ENCODE measurements at regions not wholly inside any gene's neighbourhood (a gene's known extent, or its start where the extent isn't known, plus 50 kb on each side); places are given as distances from the start of the nearest gene placed in this dataset.

DNA sequence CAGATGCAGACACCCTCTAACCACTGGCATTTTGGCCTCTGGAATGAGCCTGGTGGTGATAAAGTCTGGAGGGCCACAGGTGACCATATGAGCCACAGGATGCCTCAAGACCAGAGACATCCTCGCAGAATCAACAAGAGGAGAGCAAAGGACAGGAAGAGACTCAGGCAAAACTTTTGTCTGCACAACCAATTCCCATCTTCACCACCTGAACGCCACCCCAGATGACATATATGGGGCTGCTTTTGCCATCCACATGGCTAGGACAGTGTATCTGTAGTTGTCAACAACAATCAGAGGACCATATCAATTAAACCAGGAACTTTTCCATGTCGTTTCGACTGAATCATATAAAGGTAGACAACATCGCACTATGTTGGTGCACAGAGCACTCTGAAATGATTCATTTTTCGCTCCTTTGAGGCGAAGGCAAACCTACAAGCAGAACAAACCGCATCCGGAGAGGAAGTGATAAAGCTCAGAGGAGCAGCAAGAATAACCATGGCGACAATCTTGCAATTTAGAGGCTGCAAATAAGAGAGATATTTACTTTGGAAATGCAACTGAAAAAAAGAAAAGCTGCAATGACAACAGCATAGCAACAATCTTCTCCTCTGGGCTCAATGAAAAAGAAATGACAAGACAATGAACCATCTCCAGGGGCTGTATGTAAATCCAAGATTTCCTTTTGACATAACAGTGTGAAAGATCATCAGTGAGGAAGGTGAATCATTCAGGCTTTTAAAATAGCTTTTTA is 204.5 kb downstream of the ARL4C start:
- ChIA-PET CTCF (ENCODE audit: unreplicated experiment) (interaction anchor here (0.6 to 1.8 kb wide), 3 partner anchors 66 to 208 kb away, joined by 3 to 4 read pairs (median 3); no protein-coding TSS in a partner anchor), POLR2A (interaction anchor here (0.7 to 6.2 kb wide), 11 partner anchors 11 to 204 kb away, joined by 3 to 60 read pairs (median 6); partner anchors contain the start of gene ARL4C)
- H3K4me2 ChIP-seq (ENCODE audit: low read length) = peak overlapping the region; percentile 72
- peak overlapping the region; percentile 91; the same call in 1 of the 2 replicates for H2AFZ ChIP-seq (ENCODE audit: low read length)
- intact Hi-C loops (cut with micrococcal nuclease; ENCODE audit: unreplicated experiment) = loop anchor here (1.0 kb wide), 3 partner anchors 63 to 191 kb away; no protein-coding TSS in a partner anchor
- peak overlapping the region; percentile 97 for H3K27ac ChIP-seq (ENCODE audit: low read depth, low read length, poor library complexity, severe bottlenecking)
- no peaks in the 10 kb centered on the region for H3K79me2 ChIP-seq (ENCODE audit: insufficient read depth, low read depth, low read length)
- H4K20me1 ChIP-seq (ENCODE audit: insufficient read depth, low read length) = no peaks in the 10 kb centered on the region
- TSS peak; percentile 84 for BruUV-seq (replicated peaks)
- H3K4me1 ChIP-seq (ENCODE audit: insufficient read depth, low read length, poor library complexity, severe bottlenecking) = peaks cover 73% of the 10 kb centered on the region
- no peaks in the 10 kb centered on the region for H3K36me3 ChIP-seq (ENCODE audit: insufficient read depth, low read length)
- no peak for TF ChIP-seq EZH2phosphoT487 (IDR thresholded peaks at IDR 0.05; ENCODE audit: borderline replicate concordance, low read depth, low read length)
- TF ChIP-seq, protein P1, sequence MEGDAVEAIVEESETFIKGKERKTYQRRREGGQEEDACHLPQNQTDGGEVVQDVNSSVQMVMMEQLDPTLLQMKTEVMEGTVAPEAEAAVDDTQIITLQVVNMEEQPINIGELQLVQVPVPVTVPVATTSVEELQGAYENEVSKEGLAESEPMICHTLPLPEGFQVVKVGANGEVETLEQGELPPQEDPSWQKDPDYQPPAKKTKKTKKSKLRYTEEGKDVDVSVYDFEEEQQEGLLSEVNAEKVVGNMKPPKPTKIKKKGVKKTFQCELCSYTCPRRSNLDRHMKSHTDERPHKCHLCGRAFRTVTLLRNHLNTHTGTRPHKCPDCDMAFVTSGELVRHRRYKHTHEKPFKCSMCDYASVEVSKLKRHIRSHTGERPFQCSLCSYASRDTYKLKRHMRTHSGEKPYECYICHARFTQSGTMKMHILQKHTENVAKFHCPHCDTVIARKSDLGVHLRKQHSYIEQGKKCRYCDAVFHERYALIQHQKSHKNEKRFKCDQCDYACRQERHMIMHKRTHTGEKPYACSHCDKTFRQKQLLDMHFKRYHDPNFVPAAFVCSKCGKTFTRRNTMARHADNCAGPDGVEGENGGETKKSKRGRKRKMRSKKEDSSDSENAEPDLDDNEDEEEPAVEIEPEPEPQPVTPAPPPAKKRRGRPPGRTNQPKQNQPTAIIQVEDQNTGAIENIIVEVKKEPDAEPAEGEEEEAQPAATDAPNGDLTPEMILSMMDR (conservative IDR thresholded peaks at IDR 0.05; ENCODE audit: low read length) = peak; percentile 29; the same call in 1 of the 2 replicates
- H3K9me3 ChIP-seq (ENCODE audit: low read length) = no peaks in the 10 kb centered on the region
- no peaks in the 10 kb centered on the region for H3K9me2 ChIP-seq (ENCODE audit: insufficient read depth, low read length)
- peak; percentile 93 for DNase-seq (ENCODE audit: low spot score)
- H3K4me3 ChIP-seq (ENCODE audit: low read depth, low read length, poor library complexity, severe bottlenecking) = peak overlapping the region; percentile 54

- Histone ChIP-seq H3K9me2 (ENCODE audit: insufficient read depth, low read length) (no peaks in the 10 kb centered on the region), H3K4me1 (ENCODE audit: insufficient read depth, low read length, poor library complexity, severe bottlenecking) (peaks cover 73% of the 10 kb centered on the region), H3K27ac (ENCODE audit: low read depth, low read length, poor library complexity, severe bottlenecking) (peak overlapping the region; percentile 97), H3K36me3 (ENCODE audit: insufficient read depth, low read length) (no peaks in the 10 kb centered on the region), H3K4me2 (ENCODE audit: low read length) (peak overlapping the region; percentile 72), H3K79me2 (ENCODE audit: insufficient read depth, low read depth, low read length) (no peaks in the 10 kb centered on the region), H4K20me1 (ENCODE audit: insufficient read depth, low read length) (no peaks in the 10 kb centered on the region), H3K9me3 (ENCODE audit: low read length) (no peaks in the 10 kb centered on the region), H3K4me3 (ENCODE audit: low read depth, low read length, poor library complexity, severe bottlenecking) (peak overlapping the region; percentile 54), H2AFZ (ENCODE audit: low read length) (peak overlapping the region; percentile 91; the same call in 1 of the 2 replicates)
- CTCF ChIA-PET (ENCODE audit: unreplicated experiment) = interaction anchor here (0.6 to 1.6 kb wide), 5 partner anchors 17 to 209 kb away, joined by 3 to 4 read pairs (median 3); partner anchors contain the start of gene ARL4C
- no TSS peak for BruUV-seq (replicated peaks)
- intact Hi-C loops (cut with micrococcal nuclease; ENCODE audit: unreplicated experiment) = loop anchor here (1.0 kb wide), 3 partner anchors 64 to 192 kb away; no protein-coding TSS in a partner anchor
- DNase-seq (ENCODE audit: low spot score) = no peak
- TF ChIP-seq, protein P1 (conservative IDR thresholded peaks at IDR 0.05; ENCODE audit: low read length) = no peak
- no peak for TF ChIP-seq EZH2phosphoT487 (IDR thresholded peaks at IDR 0.05; ENCODE audit: borderline replicate concordance, low read depth, low read length)
- POLR2A ChIA-PET = interaction anchor here (1.1 to 6.2 kb wide), 6 partner anchors 32 to 205 kb away, joined by 3 to 60 read pairs (median 4); partner anchors contain the start of gene ARL4C
These were observed 205.1 kb downstream of the ARL4C start for GRCh38 chr2:234291765-234292204.
